ENCODE measurements at regions not wholly inside any gene's neighbourhood (a gene's known extent, or its start where the extent isn't known, plus 50 kb on each side); places are given as distances from the start of the nearest gene placed in this dataset.

DNA sequence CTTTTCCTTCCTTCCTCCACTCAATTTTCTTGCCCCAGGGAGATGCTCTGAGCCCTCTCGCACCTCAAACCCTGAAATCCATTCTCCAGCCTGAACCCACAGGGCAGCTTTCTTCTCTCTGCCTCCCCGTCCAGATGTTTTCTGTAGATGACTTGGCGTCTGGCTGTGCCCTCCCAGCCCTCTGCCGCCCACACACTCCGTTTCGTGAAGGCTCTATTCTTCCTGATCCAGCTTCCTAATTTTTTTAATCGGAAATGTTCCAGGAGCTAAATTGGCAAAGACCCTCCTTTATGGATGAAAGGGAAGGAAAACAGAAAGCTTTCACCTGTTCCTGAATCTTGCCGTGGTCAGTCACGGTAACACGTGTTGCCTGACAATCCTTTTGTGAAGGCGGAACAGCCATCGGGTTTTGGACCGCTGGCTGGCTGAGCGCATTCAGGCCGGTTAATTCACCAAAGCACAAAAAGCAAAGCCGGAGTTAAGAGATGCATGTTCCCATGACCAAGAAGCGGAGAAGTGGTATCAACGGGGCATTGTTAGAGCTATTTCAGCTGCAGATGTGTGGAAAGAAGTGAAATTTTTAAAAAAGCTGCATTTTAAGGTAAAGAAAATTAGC is 70.2 kb upstream of the FBRSL1 start:
- peaks cover 0 to under 1% of the 10 kb centered on the region in 2 donors for H3K9me3 Mint-ChIP-seq
- no peak overlapping the region for H3K27ac Mint-ChIP-seq
- peaks cover 5% of the 10 kb centered on the region for H3K27me3 Mint-ChIP-seq (ENCODE audit: low read depth)
- no peaks in the 10 kb centered on the region for H3K36me3 Mint-ChIP-seq (ENCODE audit: insufficient read depth in 2 of 2)
- no peak for DNase-seq
- peaks cover 7% of the 10 kb centered on the region for H3K4me1 Mint-ChIP-seq (ENCODE audit: low read depth)
- H3K4me3 Mint-ChIP-seq, result no peak overlapping the region
- ATAC-seq (replicated peaks in 1 of 2), result no peak

DNA sequence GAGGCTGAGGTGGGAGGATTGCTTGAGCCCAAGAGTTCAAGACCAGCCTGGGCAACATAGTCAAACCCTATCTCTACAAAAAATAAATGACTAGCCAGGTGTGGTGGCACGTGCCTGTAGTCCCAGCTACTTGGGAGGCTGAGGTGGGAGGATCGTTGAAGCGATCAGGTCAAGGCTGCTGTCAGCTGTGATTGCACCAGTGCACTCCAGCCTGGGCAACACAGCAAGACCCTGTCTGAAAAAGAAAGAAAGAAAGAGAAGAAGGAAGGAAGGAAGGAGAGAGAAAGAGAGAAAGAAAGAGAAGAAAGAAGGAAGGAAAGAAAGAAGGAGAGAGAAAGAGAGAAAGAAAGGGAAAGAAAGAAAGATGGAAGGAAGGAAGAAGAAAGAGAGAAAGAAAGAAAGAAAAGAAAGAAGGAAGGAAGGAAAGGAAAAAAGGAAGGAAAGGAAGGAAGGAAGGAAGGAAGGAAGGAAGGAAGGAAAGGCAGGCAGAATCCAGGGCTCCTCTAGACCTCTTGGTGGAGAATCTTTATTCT is 71.5 kb upstream of the FBRSL1 start:
- H3K4me3 Mint-ChIP-seq, result no peak overlapping the region
- H3K36me3 Mint-ChIP-seq (ENCODE audit: insufficient read depth in 2 of 2), result no peaks in the 10 kb centered on the region
- DNase-seq (no peak), ATAC-seq (replicated peaks in 1 of 2) (no peak)
- peaks cover 7% of the 10 kb centered on the region for H3K4me1 Mint-ChIP-seq (ENCODE audit: low read depth)
- H3K9me3 Mint-ChIP-seq, result no peaks in the 10 kb centered on the region
- no peak overlapping the region for H3K27ac Mint-ChIP-seq
- peaks cover 5% of the 10 kb centered on the region for H3K27me3 Mint-ChIP-seq (ENCODE audit: low read depth)

DNA sequence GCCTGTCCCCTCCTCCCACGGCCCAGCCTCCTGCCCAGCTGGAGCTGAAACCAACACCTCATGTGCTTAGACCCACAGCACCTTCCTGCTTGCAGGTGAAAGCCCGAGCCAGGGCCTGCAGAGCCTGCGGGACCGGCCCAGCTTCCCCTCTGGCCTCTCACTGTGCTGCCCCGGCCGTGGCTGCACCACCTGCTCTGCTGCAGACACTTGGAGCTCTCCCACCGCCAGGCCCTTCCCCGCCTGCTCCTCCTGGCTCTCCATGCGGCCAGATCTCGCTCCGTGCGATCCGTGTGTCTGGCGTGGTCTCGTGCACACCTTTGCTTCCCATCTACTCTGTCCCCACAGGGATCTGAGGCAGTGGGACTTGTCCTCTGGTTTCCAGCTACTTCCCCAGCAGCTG is 72.2 kb upstream of the FBRSL1 start:
- no peak for ATAC-seq (replicated peaks in 1 of 2)
- Mint-ChIP-seq H3K4me3 (no peak overlapping the region), H3K4me1 (ENCODE audit: low read depth) (peaks cover 4% of the 10 kb centered on the region), H3K27ac (no peak overlapping the region), H3K9me3 (no peaks in the 10 kb centered on the region), H3K27me3 (ENCODE audit: low read depth) (peaks cover 5% of the 10 kb centered on the region), H3K36me3 (ENCODE audit: insufficient read depth in 2 of 2) (no peaks in the 10 kb centered on the region)
- no peak for DNase-seq

DNA sequence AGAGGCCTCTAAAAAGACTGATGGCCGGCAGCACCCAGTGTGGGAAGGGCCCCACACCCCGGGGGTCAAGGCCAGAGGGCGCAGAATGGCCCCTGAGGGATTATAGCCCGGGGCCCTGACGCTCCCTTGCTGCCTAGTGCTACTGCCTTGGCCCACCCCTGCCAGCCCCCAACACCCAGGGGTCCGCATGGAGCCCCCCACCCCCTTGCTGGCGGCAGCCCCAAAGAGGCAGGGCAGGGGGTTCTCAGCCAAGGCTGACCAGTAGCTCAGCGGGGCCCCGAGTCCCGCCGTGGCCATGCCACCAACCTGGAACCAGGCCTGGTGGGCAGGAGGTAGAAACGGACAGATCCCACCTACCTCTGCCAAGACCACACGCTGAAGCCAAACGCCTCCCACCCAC is 73.1 kb upstream of the FBRSL1 start:
- no peaks in the 10 kb centered on the region for H3K4me1 Mint-ChIP-seq (ENCODE audit: low read depth)
- H3K36me3 Mint-ChIP-seq (ENCODE audit: insufficient read depth in 2 of 2), result no peaks in the 10 kb centered on the region
- no peaks in the 10 kb centered on the region for H3K9me3 Mint-ChIP-seq
- no peak overlapping the region for H3K4me3 Mint-ChIP-seq
- H3K27ac Mint-ChIP-seq, result no peak overlapping the region
- H3K27me3 Mint-ChIP-seq (ENCODE audit: low read depth), result peaks cover 5% of the 10 kb centered on the region
- no peak for DNase-seq
- ATAC-seq (replicated peaks in 1 of 2), result no peak

DNA sequence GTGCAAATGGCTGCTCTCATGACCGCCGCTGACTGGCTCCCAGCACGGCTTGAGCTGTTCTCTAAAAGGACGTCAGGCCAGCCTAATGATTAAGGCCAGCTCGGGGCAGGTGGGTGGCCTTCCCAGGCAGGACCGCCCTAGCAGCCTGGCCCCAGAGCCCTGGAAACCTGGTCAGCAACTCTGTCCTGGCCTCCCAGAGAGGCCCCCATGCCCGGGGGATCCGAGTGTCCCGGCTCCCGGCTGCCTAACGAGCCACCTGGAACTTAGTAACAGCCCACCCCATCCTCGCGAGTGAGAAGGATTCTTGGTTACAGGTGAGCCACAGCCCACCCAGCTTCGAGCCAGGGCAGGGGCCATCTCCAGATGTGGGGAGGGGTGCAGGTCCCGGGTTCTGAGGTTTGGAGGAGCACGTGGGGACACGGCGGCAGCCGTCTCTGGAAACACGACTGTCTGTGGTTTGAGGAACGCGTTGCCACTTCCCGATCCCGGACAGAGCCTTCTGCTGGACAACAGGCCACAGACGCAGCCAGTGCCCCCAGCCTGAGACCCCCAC is 73.8 kb upstream of the FBRSL1 start:
- ATAC-seq (replicated peaks in 1 of 2) (no peak), DNase-seq (no peak)
- Mint-ChIP-seq H3K4me3 (no peak overlapping the region), H3K4me1 (ENCODE audit: low read depth) (no peaks in the 10 kb centered on the region), H3K27me3 (ENCODE audit: low read depth) (peaks cover 5% of the 10 kb centered on the region), H3K27ac (no peak overlapping the region), H3K9me3 (no peaks in the 10 kb centered on the region), H3K36me3 (ENCODE audit: insufficient read depth in 2 of 2) (no peaks in the 10 kb centered on the region)

DNA sequence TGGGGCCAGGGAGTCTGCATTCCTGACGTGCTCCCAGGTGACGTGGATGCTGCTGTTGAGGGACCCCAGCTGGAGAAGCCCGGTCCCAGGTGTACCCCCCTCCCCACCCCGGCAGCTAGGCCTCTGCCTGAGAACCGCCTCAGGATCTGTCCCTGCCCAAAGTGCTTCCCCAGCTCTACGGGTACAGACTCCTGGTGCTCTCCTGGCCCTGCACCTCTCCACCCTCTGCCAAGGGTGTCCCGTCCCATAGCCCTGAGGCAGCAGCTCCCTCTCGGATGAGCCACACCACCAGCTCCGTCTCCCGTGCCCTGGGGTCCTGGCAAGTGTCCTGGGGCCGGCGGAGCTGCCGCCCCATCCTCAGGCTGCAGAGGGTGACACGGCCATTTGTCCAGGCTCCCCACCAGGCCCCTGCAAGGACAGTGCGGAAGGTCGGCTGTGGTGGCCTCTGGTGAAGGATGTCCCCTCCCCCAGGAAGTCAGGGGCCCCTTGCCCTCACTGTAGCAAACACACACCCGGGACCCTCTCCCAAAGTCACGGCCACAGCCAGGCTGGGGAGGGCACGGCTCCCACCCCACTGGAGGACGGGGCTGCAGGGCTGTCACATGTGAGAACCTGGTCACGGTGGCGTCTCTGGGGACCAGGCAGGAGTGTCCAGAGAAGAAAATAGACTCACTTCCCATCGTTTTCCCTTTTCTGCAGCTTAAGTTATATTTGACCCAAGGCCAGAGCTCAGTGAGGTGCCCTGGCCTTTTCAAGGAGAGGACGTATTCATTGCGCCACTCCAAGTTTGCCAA is 74.4 kb upstream of the FBRSL1 start:
- Mint-ChIP-seq H3K27ac (no peak overlapping the region), H3K36me3 (ENCODE audit: insufficient read depth in 2 of 2) (no peaks in the 10 kb centered on the region), H3K27me3 (ENCODE audit: low read depth) (peaks cover 5% of the 10 kb centered on the region), H3K4me1 (ENCODE audit: low read depth) (no peaks in the 10 kb centered on the region), H3K9me3 (no peaks in the 10 kb centered on the region), H3K4me3 (no peak overlapping the region)
- DNase-seq (no peak), ATAC-seq (replicated peaks in 1 of 2) (peak; percentile 5 to 13)

DNA sequence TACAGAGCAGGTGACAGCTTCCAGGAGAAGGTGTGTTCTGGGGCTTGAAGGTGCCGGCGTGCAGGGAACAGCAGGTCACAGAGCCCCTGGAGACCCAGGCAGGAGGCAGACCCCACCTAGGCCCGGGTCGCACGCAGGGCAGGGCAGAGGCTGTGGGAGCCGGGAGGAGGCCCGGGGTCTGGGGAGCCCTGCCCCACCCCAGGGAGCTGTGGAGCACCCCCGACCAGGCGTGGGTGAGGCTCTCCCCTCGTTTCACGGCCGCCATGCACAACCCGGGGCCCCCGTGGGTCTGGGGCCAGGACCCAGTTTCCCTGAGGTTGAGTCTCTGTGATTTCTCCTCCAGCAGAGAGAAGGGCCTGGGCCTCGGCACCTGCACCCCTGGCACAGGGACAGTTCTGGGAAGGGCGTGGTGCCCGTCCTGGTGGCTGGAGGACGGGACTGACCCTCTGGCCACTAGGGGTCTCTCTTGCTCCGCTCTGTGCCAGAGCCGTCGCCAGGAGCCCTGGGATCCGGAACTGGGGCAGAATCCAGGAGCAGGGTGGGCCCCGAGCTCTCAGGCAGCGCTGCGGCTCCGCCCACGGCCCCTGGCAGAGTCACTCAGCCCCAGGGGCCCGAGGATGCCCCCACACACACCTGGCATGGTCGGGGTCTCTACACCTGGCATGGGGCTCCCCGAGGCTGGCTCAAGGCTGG is 75.2 kb upstream of the FBRSL1 start:
- H3K36me3 Mint-ChIP-seq (ENCODE audit: insufficient read depth in 2 of 2), result no peaks in the 10 kb centered on the region
- peak; percentile 79 to 81 for DNase-seq

DNA sequence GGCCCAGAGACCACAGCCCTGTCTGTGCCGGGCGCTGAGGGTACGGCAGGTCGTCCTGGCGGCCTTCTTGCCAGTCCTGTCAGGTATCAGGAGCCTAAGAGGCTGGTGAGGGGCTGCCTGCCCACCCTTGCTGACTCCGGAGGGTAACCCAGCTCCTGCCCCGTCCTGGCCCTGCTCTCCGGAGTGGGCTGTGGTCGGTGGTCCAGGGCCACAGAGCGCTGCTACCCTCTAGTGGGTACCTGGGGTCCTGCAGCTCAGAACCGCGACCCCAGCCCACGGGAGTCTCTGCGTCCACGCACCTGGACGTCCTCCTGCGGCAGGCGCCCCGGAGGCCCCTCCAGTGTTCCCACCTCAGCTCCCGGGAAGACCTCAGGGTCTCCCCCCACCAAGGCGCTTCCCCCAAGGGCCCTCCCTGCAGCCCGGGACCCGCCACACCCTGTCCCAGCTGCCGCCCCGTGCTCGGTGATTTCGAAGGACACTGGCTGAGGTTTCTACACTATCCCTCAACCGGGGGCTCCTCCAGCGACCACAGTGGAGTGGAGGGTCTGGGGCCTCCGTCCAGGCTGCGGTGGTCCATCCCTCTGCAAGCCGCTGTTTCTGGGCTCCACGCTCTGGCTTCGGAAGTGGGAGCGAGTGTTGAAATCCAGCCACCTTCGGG is 75.9 kb upstream of the FBRSL1 start:
- H3K9me3 Mint-ChIP-seq, result no peaks in the 10 kb centered on the region
- no peaks in the 10 kb centered on the region for H3K27me3 Mint-ChIP-seq (ENCODE audit: low read depth)
- no peak overlapping the region for H3K4me3 Mint-ChIP-seq
- no peak overlapping the region for H3K27ac Mint-ChIP-seq
- no peaks in the 10 kb centered on the region for H3K36me3 Mint-ChIP-seq (ENCODE audit: insufficient read depth in 2 of 2)
- peak in 1 of 2 donors; percentile 45 for ATAC-seq (replicated peaks in 1 of 2)
- H3K4me1 Mint-ChIP-seq (ENCODE audit: low read depth), result no peaks in the 10 kb centered on the region
- peak; percentile 29 to 51 for DNase-seq

More for the DNA sequence above, 75.2 kb upstream of the FBRSL1 start:
- peak; percentile 91 to 92 for ATAC-seq (replicated peaks in 1 of 2)
- no peak overlapping the region for H3K27ac Mint-ChIP-seq
- H3K4me1 Mint-ChIP-seq (ENCODE audit: low read depth), result no peaks in the 10 kb centered on the region
- H3K4me3 Mint-ChIP-seq, result no peak overlapping the region
- H3K9me3 Mint-ChIP-seq, result no peaks in the 10 kb centered on the region
- H3K27me3 Mint-ChIP-seq (ENCODE audit: low read depth), result peaks cover 3% of the 10 kb centered on the region

DNA sequence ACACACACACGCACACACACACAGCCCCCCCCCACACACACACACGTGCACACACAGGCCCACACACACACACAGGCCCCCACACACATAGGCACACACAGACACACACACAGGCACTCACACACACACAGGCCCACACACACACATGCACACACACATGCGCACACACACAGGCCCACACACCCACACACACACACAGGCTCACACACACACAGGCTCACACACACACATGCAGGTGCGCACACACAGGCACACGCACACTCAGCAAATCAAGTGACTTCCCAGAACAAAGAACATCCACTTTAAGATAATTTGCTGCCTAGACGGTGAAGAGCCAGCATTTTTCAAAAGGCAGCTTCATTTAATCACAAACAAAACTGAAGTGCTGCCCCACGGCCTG is 78.5 kb upstream of the FBRSL1 start:
- Mint-ChIP-seq H3K27ac (no peak overlapping the region), H3K4me3 (no peak overlapping the region), H3K36me3 (ENCODE audit: insufficient read depth in 2 of 2) (no peaks in the 10 kb centered on the region), H3K9me3 (no peaks in the 10 kb centered on the region), H3K27me3 (ENCODE audit: low read depth) (no peaks in the 10 kb centered on the region), H3K4me1 (ENCODE audit: low read depth) (no peaks in the 10 kb centered on the region)
- no peak for DNase-seq
- ATAC-seq (replicated peaks in 1 of 2), result no peak

DNA sequence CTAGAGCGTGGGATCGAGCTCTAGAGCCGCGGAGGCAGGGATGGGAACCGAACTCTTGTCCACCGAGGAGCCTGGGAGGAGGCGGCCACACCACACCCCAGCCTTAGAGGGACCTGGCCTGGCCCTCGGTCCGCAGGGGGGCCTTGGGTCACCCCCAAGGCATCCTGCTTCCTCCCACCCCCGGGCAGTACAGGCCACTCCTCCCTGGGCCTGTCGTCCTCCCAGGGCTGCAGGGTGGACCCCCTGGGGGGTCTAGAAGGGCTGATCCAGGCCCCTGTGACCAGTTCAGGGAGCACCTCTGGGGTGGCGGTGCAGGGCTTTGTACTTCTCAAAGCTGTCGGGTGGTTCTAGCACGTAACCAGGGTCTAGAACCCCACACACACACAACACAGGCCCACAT is 79.1 kb upstream of the FBRSL1 start:
- no peak for ATAC-seq (replicated peaks in 1 of 2)
- H3K9me3 Mint-ChIP-seq, result no peaks in the 10 kb centered on the region
- H3K36me3 Mint-ChIP-seq (ENCODE audit: insufficient read depth in 2 of 2), result no peaks in the 10 kb centered on the region
- no peaks in the 10 kb centered on the region for H3K4me1 Mint-ChIP-seq (ENCODE audit: low read depth)
- no peaks in the 10 kb centered on the region for H3K27me3 Mint-ChIP-seq (ENCODE audit: low read depth)
- no peak for DNase-seq
- H3K4me3 Mint-ChIP-seq, result no peak overlapping the region
- H3K27ac Mint-ChIP-seq, result no peak overlapping the region

DNA sequence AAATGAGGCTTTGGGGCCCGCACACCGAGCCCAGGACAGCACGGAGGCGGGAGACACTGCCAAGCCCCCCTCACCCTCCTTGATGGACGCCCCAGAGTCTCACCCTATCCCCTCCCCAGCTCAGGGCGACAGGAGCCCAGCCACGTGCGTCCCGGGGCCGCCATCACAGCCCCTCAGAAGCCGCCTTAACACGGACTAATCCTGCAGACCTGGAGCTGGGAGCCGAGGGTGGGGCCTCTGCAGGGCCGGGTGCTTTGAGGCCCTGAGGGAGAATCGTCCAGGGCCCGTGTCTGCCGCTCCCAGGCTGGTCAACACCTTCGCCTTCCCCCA is 79.7 kb upstream of the FBRSL1 start:
- DNase-seq (no peak), ATAC-seq (replicated peaks in 1 of 2) (no peak)
- Mint-ChIP-seq H3K36me3 (ENCODE audit: insufficient read depth in 2 of 2) (no peaks in the 10 kb centered on the region), H3K9me3 (no peaks in the 10 kb centered on the region), H3K4me3 (no peak overlapping the region), H3K27ac (no peak overlapping the region), H3K27me3 (ENCODE audit: low read depth) (no peaks in the 10 kb centered on the region), H3K4me1 (ENCODE audit: low read depth) (no peaks in the 10 kb centered on the region)

DNA sequence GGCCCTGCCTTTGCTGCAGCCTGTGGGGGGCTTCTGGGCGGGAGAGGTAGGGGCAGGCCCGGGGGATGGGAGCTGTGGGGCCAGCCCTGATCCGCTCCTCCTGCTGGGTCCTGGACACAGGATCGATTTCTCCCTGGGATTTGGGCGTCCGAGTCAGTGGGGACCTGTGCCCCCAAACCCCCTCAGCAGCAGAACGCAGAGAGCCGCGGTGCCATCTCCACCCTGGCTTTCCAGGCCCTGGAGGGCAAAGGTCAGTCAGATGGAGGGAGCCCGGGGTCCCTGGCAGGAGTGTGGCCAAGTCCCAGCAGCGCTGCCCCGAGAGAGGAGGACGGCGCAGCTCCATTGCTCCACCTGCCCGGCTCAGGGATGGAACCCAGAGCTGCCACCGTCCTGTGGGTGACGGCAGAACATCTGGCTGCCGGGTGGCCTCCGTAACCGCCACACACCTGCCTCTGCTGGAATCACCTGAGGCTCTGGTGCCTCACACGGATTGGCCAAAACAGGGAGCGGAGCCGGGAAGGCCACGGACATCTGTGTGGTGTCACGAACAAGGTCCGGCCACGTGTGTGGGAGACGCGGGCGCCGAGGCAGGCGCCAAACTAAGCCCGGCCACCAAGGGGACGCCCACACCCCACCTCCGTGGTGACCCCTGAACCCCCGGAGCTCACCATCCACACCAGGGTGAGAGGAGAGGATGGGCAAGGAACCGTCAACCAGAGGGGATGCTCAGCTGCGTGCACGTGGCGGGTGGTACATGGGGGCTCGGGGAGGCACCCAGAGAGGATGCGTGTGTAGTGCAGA is 80.3 kb upstream of the FBRSL1 start:
- ATAC-seq (replicated peaks in 1 of 2) (no peak), DNase-seq (no peak)
- no peak overlapping the region for H3K4me3 Mint-ChIP-seq
- H3K27me3 Mint-ChIP-seq (ENCODE audit: low read depth), result no peaks in the 10 kb centered on the region
- H3K36me3 Mint-ChIP-seq (ENCODE audit: insufficient read depth in 2 of 2), result no peaks in the 10 kb centered on the region
- H3K27ac Mint-ChIP-seq, result no peak overlapping the region
- H3K9me3 Mint-ChIP-seq, result no peaks in the 10 kb centered on the region
- no peaks in the 10 kb centered on the region for H3K4me1 Mint-ChIP-seq (ENCODE audit: low read depth)
